ENCODE measurements at regions not wholly inside any gene's neighbourhood (a gene's known extent, or its start where the extent isn't known, plus 50 kb on each side); places are given as distances from the start of the nearest gene placed in this dataset.
"Not testable (repeated sequence)": the region's sequence is repeated elsewhere in the genome, so short reads cannot be mapped to it uniquely, and the experiment has no call there.

DNA sequence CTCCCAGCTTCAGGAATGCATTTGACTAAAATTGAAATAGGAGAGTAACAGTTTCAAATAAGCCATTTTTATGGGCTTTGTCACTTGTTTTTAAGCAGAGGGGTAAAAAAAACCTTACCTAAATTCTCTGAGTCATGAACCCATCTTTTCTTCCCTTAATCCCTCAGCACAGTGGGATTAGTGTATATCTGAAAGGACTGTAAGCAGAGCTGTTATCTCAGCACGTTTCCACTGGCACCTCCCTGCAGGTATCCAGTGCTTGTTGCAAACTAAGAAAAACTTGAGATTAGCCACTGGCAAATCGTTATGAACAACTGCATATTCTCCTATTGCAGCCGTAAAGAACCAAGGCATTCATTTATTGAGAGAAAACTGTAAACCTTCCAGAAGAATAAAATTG, 872.7 kb downstream of the EFNA5 start:
- intact Hi-C loops (cut with DNase I; ENCODE audit: low total_unique reads) = no loop called here
- 45 to 61% (median 51%) methylated on average over 3 of the region's 3 CpGs for WGBS, 5 donors
- TF ChIP-seq POLR2A (IDR thresholded peaks at IDR 0.05) = no peak
- no peak for TF ChIP-seq EP300 (IDR thresholded peaks at IDR 0.05)
- TF ChIP-seq, protein P1, sequence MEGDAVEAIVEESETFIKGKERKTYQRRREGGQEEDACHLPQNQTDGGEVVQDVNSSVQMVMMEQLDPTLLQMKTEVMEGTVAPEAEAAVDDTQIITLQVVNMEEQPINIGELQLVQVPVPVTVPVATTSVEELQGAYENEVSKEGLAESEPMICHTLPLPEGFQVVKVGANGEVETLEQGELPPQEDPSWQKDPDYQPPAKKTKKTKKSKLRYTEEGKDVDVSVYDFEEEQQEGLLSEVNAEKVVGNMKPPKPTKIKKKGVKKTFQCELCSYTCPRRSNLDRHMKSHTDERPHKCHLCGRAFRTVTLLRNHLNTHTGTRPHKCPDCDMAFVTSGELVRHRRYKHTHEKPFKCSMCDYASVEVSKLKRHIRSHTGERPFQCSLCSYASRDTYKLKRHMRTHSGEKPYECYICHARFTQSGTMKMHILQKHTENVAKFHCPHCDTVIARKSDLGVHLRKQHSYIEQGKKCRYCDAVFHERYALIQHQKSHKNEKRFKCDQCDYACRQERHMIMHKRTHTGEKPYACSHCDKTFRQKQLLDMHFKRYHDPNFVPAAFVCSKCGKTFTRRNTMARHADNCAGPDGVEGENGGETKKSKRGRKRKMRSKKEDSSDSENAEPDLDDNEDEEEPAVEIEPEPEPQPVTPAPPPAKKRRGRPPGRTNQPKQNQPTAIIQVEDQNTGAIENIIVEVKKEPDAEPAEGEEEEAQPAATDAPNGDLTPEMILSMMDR (IDR thresholded peaks at IDR 0.05) = no peak
- TF ChIP-seq POLR2AphosphoS5 (IDR thresholded peaks at IDR 0.05) = no peak
- Histone ChIP-seq H3K4me3 (no peak overlapping the region), H3K36me3 (no peaks in the 10 kb centered on the region), H3K4me1 (no peaks in the 10 kb centered on the region), H3K27me3 (no peaks in the 10 kb centered on the region), H3K27ac (no peak overlapping the region), H3K9me3 (no peaks in the 10 kb centered on the region)
- DNase-seq = no peak

DNA sequence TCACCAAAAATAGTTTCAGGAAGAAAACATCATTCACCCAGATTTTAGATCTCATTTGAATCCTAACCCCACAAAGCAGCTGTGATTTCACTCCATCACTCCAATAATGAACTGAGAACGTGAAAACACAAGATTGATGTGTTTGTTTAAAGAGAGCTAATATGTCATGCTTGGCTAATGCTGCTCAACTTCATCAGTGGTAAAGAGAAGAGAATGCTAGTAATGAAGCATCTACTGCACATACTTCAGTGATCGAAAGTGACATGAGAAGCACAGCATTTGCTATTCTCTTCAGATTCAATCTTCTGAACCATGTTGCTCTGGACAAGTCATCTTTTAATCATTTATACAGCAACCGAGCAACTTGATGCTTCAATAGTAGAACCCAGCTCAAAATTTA, 874.7 kb downstream of the EFNA5 start:
- Histone ChIP-seq H3K9me3 (no peaks in the 10 kb centered on the region), H3K27ac (no peak overlapping the region), H3K4me3 (no peak overlapping the region), H3K27me3 (no peaks in the 10 kb centered on the region), H3K36me3 (no peaks in the 10 kb centered on the region), H3K4me1 (no peaks in the 10 kb centered on the region)
- DNase-seq = no peak
- TF ChIP-seq EP300 (IDR thresholded peaks at IDR 0.05) (no peak), POLR2AphosphoS5 (IDR thresholded peaks at IDR 0.05) (no peak), POLR2A (IDR thresholded peaks at IDR 0.05) (no peak)
- TF ChIP-seq, protein P1 (IDR thresholded peaks at IDR 0.05) = no peak
- intact Hi-C loops (cut with DNase I; ENCODE audit: low total_unique reads) = no loop called here
- WGBS, 5 donors = 65 to 75% (median 71%) methylated on average over 3 of the region's 3 CpGs

DNA sequence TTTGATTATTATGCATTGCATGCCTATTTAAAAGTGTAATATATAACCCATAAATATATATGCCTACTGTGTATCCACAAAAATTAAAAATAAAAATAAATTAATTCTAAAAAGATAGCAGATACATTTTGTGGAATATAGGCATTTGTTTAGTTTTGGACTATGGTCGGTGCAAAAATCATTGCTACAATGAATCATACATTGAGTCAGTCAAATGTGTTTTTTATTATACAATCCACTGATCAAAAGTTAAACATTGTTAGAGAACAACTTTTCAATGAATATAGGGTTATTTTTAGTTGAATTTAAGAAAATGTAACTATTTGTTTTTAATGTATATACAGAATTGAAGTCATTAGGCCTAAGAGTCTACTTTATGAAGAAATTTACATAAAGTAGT, 885.9 kb downstream of the EFNA5 start:
- Histone ChIP-seq H3K27ac (no peak overlapping the region), H3K4me3 (no peak overlapping the region), H3K36me3 (no peaks in the 10 kb centered on the region), H3K4me1 (no peaks in the 10 kb centered on the region), H3K27me3 (no peaks in the 10 kb centered on the region), H3K9me3 (no peaks in the 10 kb centered on the region)
- TF ChIP-seq POLR2A (IDR thresholded peaks at IDR 0.05) (no peak), POLR2AphosphoS5 (IDR thresholded peaks at IDR 0.05) (no peak), EP300 (IDR thresholded peaks at IDR 0.05) (no peak)
- TF ChIP-seq, protein P1 (IDR thresholded peaks at IDR 0.05) = no peak
- DNase-seq = no peak
- WGBS, 5 donors = 74 to 95% (median 80%) methylated on average over 1 of the region's 1 CpG
- intact Hi-C loops (cut with DNase I; ENCODE audit: low total_unique reads) = no loop called here

DNA sequence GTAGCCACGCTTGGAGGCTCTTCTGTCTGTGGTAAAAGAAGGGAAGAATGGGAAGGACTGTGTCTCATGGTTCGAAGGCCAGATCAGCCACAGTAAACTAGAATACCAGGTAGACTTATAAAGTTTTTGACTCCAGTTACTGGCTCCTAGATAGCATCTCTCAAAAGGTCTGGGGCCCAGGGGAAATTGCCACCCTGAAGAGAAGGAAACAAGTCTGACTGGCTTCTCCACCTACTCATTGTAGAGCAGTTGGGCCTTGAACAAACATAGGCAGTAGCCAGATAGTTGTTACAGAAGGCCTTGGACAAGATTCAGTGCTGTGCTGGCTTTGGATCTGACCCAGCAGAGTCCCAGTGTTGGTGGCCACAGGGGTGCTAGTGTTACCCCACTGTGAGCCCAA, 890.4 kb downstream of the EFNA5 start:
- TF ChIP-seq POLR2A (IDR thresholded peaks at IDR 0.05) (no peak), POLR2AphosphoS5 (IDR thresholded peaks at IDR 0.05) (no peak), EP300 (IDR thresholded peaks at IDR 0.05) (no peak)
- TF ChIP-seq, protein P1 (IDR thresholded peaks at IDR 0.05) = no peak
- no peaks in the 10 kb centered on the region for H3K27me3 ChIP-seq
- no peaks in the 10 kb centered on the region for H3K4me1 ChIP-seq
- DNase-seq = peak; percentile 3 to 28
- intact Hi-C loops (cut with DNase I; ENCODE audit: low total_unique reads) = no loop called here
- no peaks in the 10 kb centered on the region for H3K36me3 ChIP-seq
- WGBS, 5 donors = 67 to 83% (median 75%) methylated on average over 2 of the region's 2 CpGs
- H3K27ac ChIP-seq = no peak overlapping the region
- H3K9me3 ChIP-seq = no peaks in the 10 kb centered on the region
- no peak overlapping the region for H3K4me3 ChIP-seq

DNA sequence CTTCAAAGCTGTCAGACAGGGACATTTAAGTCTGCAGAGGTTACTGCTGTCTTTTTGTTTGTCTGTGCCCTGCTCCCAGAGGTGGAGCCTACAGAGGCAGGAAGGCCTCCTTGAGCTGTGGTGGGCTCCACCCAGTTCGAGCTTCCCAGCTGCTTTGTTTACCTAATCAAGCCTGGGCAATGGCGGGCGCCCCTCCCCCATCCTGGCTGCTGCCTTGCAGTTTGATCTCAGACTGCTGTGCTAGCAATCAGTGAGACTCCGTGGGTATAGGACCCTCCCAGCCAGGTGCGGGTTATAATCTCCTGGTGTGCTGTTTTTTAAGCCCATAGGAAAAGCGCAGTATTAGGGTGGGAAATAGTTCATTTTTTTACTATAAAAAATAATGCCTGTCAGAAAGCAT, 894.2 kb downstream of the EFNA5 start:
- H3K27ac ChIP-seq; H3K27me3 ChIP-seq; H3K36me3 ChIP-seq; H3K4me3 ChIP-seq; intact Hi-C loops (cut with DNase I; ENCODE audit: low total_unique reads); H3K4me1 ChIP-seq; DNase-seq; H3K9me3 ChIP-seq: not testable (repeated sequence)
- 67 to 88% (median 77%) methylated on average over 6 of the region's 6 CpGs for WGBS, 5 donors

All from stomach (tissue), 8 donors.